K562 (cell line): ENCODE measurements at regions not wholly inside any gene's neighbourhood (a gene's known extent, or its start where the extent isn't known, plus 50 kb on each side); places are given as distances from the start of the nearest gene placed in this dataset.

Experiments used
- ATF1 ChIP-seq, 2 experiments: fragments of 450-650 bp in 1 of 2; IDR thresholded peaks; 2 replicates each; pipeline ENCODE4 v1.6.1; 2016; ENCODE audit warnings: missing compliant biosample characterization in 1 of 2, missing genetic modification characterization in 1 of 2
- CBFB ChIP-seq: sonication (generic); formaldehyde crosslinking; IDR thresholded peaks from 2 replicates; pipeline ENCODE4 v1.4.0; 2020; ENCODE audit warnings: mild to moderate bottlenecking, missing genetic modification reagents
- CBX3 ChIP-seq, 2 experiments: IDR thresholded peaks; 1 replicate in 1 of 2; 2 replicates in 1 of 2; pipeline ENCODE4 v1.6.1; 2012; ENCODE audit warnings: inconsistent platforms in 2 of 2, low read length in 2 of 2, borderline replicate concordance in 1 of 2, control low read depth in 1 of 2
- E2F5 ChIP-seq: sonication (generic); formaldehyde crosslinking; IDR thresholded peaks from 2 replicates; pipeline ENCODE4 v1.8.0; 2022; ENCODE audit warnings: mild to moderate bottlenecking, missing genetic modification reagents
- E2F6 ChIP-seq, 2 experiments: IDR thresholded peaks; 2 replicates each; pipeline ENCODE4 v1.6.1; 2011; ENCODE audit warnings: borderline replicate concordance in 1 of 2, control low read depth in 1 of 2, low read depth in 1 of 2, low read length in 1 of 2, mild to moderate bottlenecking in 1 of 2, mixed read lengths in 1 of 2, moderate library complexity in 1 of 2; ENCODE audit not compliant: insufficient read depth in 1 of 2, insufficient read length in 1 of 2, poor library complexity in 1 of 2, severe bottlenecking in 1 of 2; ENCODE audit errors: extremely low read depth in 1 of 2
- HES1 ChIP-seq: fragments of 450-650 bp; IDR thresholded peaks from 2 replicates; pipeline ENCODE4 v1.6.1; 2016; ENCODE audit warnings: low read depth, mild to moderate bottlenecking, moderate library complexity
- KAT8 ChIP-seq: fragments of 450-650 bp; IDR thresholded peaks from 2 replicates; pipeline ENCODE4 v1.6.1; 2016; ENCODE audit warnings: low read depth, mild to moderate bottlenecking
- KDM1A ChIP-seq, 2 experiments: fragments of 450-650 bp; IDR thresholded peaks; 2 replicates each; pipeline ENCODE4 v1.6.1; 2016; ENCODE audit warnings: mild to moderate bottlenecking in 2 of 2
- MBD2 ChIP-seq: sonication (generic); IDR thresholded peaks from 2 replicates; pipeline ENCODE4 v1.6.1; 2016; ENCODE audit warnings: low read depth, borderline replicate concordance
- MITF ChIP-seq: IDR thresholded peaks from 2 replicates; pipeline ENCODE4 v1.6.1; 2014; ENCODE audit warnings: antibody characterized with exemption
- PPARD ChIP-seq: fragments of 250-450 bp; sonication (Bioruptor Pico); IDR thresholded peaks from 2 replicates; pipeline ENCODE4 v1.8.0; 2022; ENCODE audit warnings: inconsistent platforms, mild to moderate bottlenecking, moderate library complexity
- RBM22 ChIP-seq: fragments of 200-400 bp; formaldehyde crosslinking; IDR thresholded peaks from 2 replicates; pipeline ENCODE4 v1.6.1; 2018; ENCODE audit warnings: low read length, low read depth; ENCODE audit not compliant: poor library complexity, severe bottlenecking
- SMAD3 ChIP-seq: fragments of 450-650 bp; formaldehyde crosslinking; conservative IDR thresholded peaks from 2 replicates; pipeline ENCODE4 v1.4.0; 2020; ENCODE audit warnings: mild to moderate bottlenecking
- SMAD4 ChIP-seq: fragments of 250-450 bp; sonication (Bioruptor Pico); conservative IDR thresholded peaks from 2 replicates; pipeline ENCODE4 v1.8.0; 2021; ENCODE audit warnings: inconsistent platforms, mild to moderate bottlenecking, moderate library complexity
- SMARCA4 ChIP-seq: fragments of 450-650 bp; IDR thresholded peaks from 2 replicates; pipeline ENCODE4 v1.6.1; 2016
- STAG1 ChIP-seq: sonication (generic); formaldehyde crosslinking; IDR thresholded peaks from 2 replicates; pipeline ENCODE4 v1.5.0; 2020; ENCODE audit warnings: missing genetic modification reagents, borderline replicate concordance
- THRAP3 ChIP-seq: fragments of 450-650 bp; IDR thresholded peaks from 2 replicates; pipeline ENCODE4 v1.6.1; 2016; ENCODE audit warnings: mild to moderate bottlenecking, inconsistent platforms, borderline replicate concordance
- TSHZ1 ChIP-seq: fragments of 250-450 bp; sonication (Bioruptor Pico); IDR thresholded peaks from 2 replicates; pipeline ENCODE4 v1.4.0; 2020; ENCODE audit warnings: mild to moderate bottlenecking, moderate library complexity
- ZNF174 ChIP-seq: fragments of 250-450 bp; sonication (Bioruptor Pico); IDR thresholded peaks from 2 replicates; pipeline ENCODE4 v1.4.0; 2020; ENCODE audit warnings: mild to moderate bottlenecking
- ZNF3 ChIP-seq: fragments of 250-450 bp; sonication (Bioruptor Pico); IDR thresholded peaks from 2 replicates; pipeline ENCODE4 v1.5.0; 2021; ENCODE audit warnings: mild to moderate bottlenecking, moderate library complexity
- ZNF830 ChIP-seq: fragments of 250-450 bp; sonication (Bioruptor Pico); IDR thresholded peaks from 2 replicates; pipeline ENCODE4 v1.5.0; 2021; ENCODE audit warnings: mild to moderate bottlenecking

- TF ChIP-seq MITF (peak; percentile 64; the same call in 1 of the 2 replicates), E2F6 (IDR thresholded peaks at IDR 0.05; ENCODE audit: borderline replicate concordance in 1 of 2, extremely low read depth in 1 of 2, insufficient read depth in 1 of 2, insufficient read length in 1 of 2, low read depth in 1 of 2, low read length in 1 of 2, poor library complexity in 1 of 2, severe bottlenecking in 1 of 2) (peak in 1 of 2 experiments; percentile 18), HES1 (peak; percentile 75; the same call in 1 of the 2 replicates), SMARCA4 (peak; percentile 90), STAG1 (no peak; the same call in 1 of the 2 replicates), THRAP3 (no peak), SMAD4 (CRISPR knock-in tag) (peak; percentile 83), CBFB (CRISPR knock-in tag) (no peak; the same call in 1 of the 2 replicates), PPARD (CRISPR knock-in tag) (0 out of 2 replicates have a peak, but pooled peaks have one; percentile 15), ZNF174 (CRISPR knock-in tag) (no peak), E2F5 (CRISPR knock-in tag) (no peak), ZNF830 (CRISPR knock-in tag) (no peak), MBD2 (peak; percentile 73; the same call in 1 of the 2 replicates), CBX3 (IDR thresholded peaks at IDR 0.05; ENCODE audit: borderline replicate concordance in 1 of 2, low read length in 2 of 2) (no peak; a peak in 1 of 3 replicates), ATF1 (CRISPR knock-in tag; IDR thresholded peaks at IDR 0.05) (no peak), ATF1 (tag; IDR thresholded peaks at IDR 0.05) (0 out of 2 replicates have a peak, but pooled peaks have one; percentile 35), RBM22 (no peak), KDM1A (IDR thresholded peaks at IDR 0.05) (peak; percentile 27 to 53; a peak in 1 of 4 replicates), TSHZ1 (CRISPR knock-in tag) (no peak), KAT8 (no peak), ZNF3 (CRISPR knock-in tag) (no peak), SMAD3 (CRISPR knock-in tag) (no peak)
Measured at GRCh38 chr16:85171759-85172454, 59.6 kb upstream of the CIBAR2 start (continued).
